Fibroblast of mammary gland (primary cell): ENCODE measurements at regions not wholly inside any gene's neighbourhood (a gene's known extent, or its start where the extent isn't known, plus 50 kb on each side); places are given as distances from the start of the nearest gene placed in this dataset.
A peak's percentile ranks its signal among the peaks of the same experiment; 100 is the strongest.

ENCODE experiments used
- DNase-seq: peaks from one replicate; pipeline ENCODE4 v3.0.0-alpha.2; 2010; ENCODE audit warnings: low read depth
- H3K4me3 ChIP-seq: 2 replicates; pipeline ENCODE4 v1.5.1; 2011; ENCODE audit warnings: low read depth, mild to moderate bottlenecking, low read length, moderate library complexity; ENCODE audit not compliant: control insufficient read depth
- CTCF ChIP-seq: conservative IDR thresholded peaks from 2 replicates; pipeline ENCODE4 v1.5.1; 2011; ENCODE audit warnings: low read depth, low read length, inconsistent platforms; ENCODE audit not compliant: control insufficient read depth, insufficient read depth

GRCh38 chr3:72003936-72004335, 219.0 kb upstream of the PROK2 start:
- DNase-seq: no peak
- no peak overlapping the region for H3K4me3 ChIP-seq

GRCh38 chr3:72001758-72002157, 216.8 kb upstream of the PROK2 start:
- no peak for TF ChIP-seq CTCF
- H3K4me3 ChIP-seq: no peak overlapping the region
- no peak for DNase-seq

More at GRCh38 chr3:72003936-72004335, 219.0 kb upstream of the PROK2 start:
- TF ChIP-seq CTCF: no peak

GRCh38 chr3:71998995-71999673, 214.2 kb upstream of the PROK2 start:
- DNase-seq: peak; percentile 100
- H3K4me3 ChIP-seq: no peak overlapping the region
- TF ChIP-seq CTCF: no peak

- no peak for TF ChIP-seq CTCF
- DNase-seq: peak; percentile 84
- no peak overlapping the region for H3K4me3 ChIP-seq
Measured at GRCh38 chr3:71997066-71997653, 212.2 kb upstream of the PROK2 start.

GRCh38 chr3:71994906-71995305, 210.0 kb upstream of the PROK2 start:
- no peak for DNase-seq
- no peak overlapping the region for H3K4me3 ChIP-seq
- no peak for TF ChIP-seq CTCF

GRCh38 chr3:71994203-71994602, 209.3 kb upstream of the PROK2 start:
- no peak for TF ChIP-seq CTCF
- no peak for DNase-seq
- no peak overlapping the region for H3K4me3 ChIP-seq

- no peak overlapping the region for H3K4me3 ChIP-seq
- TF ChIP-seq CTCF: no peak
- DNase-seq: peak; percentile 52
Measured at GRCh38 chr3:71991681-71992080, 206.7 kb upstream of the PROK2 start.
